Tibial nerve (tissue), 4 donors: ENCODE measurements at regions not wholly inside any gene's neighbourhood (a gene's known extent, or its start where the extent isn't known, plus 50 kb on each side); places are given as distances from the start of the nearest gene placed in this dataset.

ENCODE experiments used
- DNase-seq, 2 donors: peaks; one replicate each; pipeline ENCODE4 v3.0.0-alpha.2; 2019; ENCODE audit warnings: low spot score in 2 of 2
- H3K27ac ChIP-seq, 4 donors: fragments of 200-600 bp; sonication (generic) in 3 of 4; one replicate each; pipeline ENCODE4 v1.5.1; 2017 to 2019; ENCODE audit warnings: mild to moderate bottlenecking in 1 of 4
- H3K27me3 ChIP-seq, 2 donors: fragments of 200-600 bp; sonication (generic) in 1 of 2; one replicate each; pipeline versions ENCODE4 v1.5.1 to v1.6.0; 2017 to 2019
- H3K36me3 ChIP-seq, 3 donors: fragments of 200-600 bp; sonication (generic); one replicate each; pipeline ENCODE4 v1.5.1; 2018 to 2019
- H3K4me1 ChIP-seq, 4 donors: fragments of 200-600 bp; sonication (generic) in 3 of 4; one replicate each; pipeline ENCODE4 v1.5.1; 2017 to 2019
- H3K4me3 ChIP-seq, 4 donors: fragments of 200-600 bp; sonication (generic) in 3 of 4; one replicate each; pipeline ENCODE4 v1.5.1; 2017 to 2019; ENCODE audit warnings: mild to moderate bottlenecking in 1 of 4, moderate library complexity in 1 of 4
- H3K9me3 ChIP-seq, 4 donors: fragments of 200-600 bp; sonication (generic) in 3 of 4; one replicate each; pipeline ENCODE4 v1.5.1; 2017 to 2019
- EP300 ChIP-seq, 2 donors: sonication (generic); formaldehyde crosslinking; IDR thresholded peaks; one replicate each; pipeline ENCODE4 v1.6.1; 2017; ENCODE audit warnings: antibody characterized with exemption in 2 of 2, mild to moderate bottlenecking in 1 of 2
- POLR2A ChIP-seq, 2 donors: fragments of 450-650 bp; IDR thresholded peaks; one replicate each; pipeline ENCODE4 v1.6.1; 2017; ENCODE audit warnings: antibody characterized with exemption in 2 of 2, mild to moderate bottlenecking in 2 of 2, moderate library complexity in 2 of 2
- WGBS, 2 donors: methylation state at CpG; one replicate each; pipeline ENCODE4 v1.1.5; 2018; 5-methylcytosine and 5-hydroxymethylcytosine counted together
- TF ChIP-seq, protein P1 (sequence below), 5 experiments: fragments of 200-600 bp in 3 of 5; fragments of 450-650 bp in 2 of 5; sonication (generic) in 3 of 5; IDR thresholded peaks; one replicate each; pipeline ENCODE4 v1.5.1; 2016 to 2019; ENCODE audit warnings: antibody characterized with exemption in 5 of 5, mild to moderate bottlenecking in 3 of 5, moderate library complexity in 2 of 5

DNA sequence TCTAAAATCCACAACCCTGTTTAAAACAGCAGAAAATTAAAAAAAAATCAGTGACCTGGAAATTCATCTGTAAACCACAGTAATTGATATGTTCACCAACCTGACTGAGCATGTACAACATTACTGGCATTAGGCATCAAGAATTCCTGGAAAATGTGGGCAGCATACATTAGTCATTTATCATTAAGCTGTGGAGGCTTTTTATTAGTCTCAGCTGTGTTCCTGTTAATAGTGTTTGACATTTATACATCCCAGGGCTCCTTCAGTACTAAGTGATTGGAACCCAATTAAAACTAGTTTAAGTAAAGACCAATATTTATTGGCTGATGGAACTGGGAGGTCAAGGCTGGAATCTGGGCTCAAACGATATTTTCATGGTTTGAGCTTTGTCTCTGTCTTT lies 227.3 kb upstream of the GIMD1 start:
- Histone ChIP-seq H3K9me3 (no peaks in the 10 kb centered on the region), H3K27me3 (no peaks in the 10 kb centered on the region), H3K4me3 (no peak overlapping the region), H3K27ac (no peak overlapping the region), H3K4me1 (no peaks in the 10 kb centered on the region), H3K36me3 (no peaks in the 10 kb centered on the region)
- TF ChIP-seq EP300 (IDR thresholded peaks at IDR 0.05) (no peak), POLR2A (IDR thresholded peaks at IDR 0.05) (no peak)
- TF ChIP-seq, protein P1, sequence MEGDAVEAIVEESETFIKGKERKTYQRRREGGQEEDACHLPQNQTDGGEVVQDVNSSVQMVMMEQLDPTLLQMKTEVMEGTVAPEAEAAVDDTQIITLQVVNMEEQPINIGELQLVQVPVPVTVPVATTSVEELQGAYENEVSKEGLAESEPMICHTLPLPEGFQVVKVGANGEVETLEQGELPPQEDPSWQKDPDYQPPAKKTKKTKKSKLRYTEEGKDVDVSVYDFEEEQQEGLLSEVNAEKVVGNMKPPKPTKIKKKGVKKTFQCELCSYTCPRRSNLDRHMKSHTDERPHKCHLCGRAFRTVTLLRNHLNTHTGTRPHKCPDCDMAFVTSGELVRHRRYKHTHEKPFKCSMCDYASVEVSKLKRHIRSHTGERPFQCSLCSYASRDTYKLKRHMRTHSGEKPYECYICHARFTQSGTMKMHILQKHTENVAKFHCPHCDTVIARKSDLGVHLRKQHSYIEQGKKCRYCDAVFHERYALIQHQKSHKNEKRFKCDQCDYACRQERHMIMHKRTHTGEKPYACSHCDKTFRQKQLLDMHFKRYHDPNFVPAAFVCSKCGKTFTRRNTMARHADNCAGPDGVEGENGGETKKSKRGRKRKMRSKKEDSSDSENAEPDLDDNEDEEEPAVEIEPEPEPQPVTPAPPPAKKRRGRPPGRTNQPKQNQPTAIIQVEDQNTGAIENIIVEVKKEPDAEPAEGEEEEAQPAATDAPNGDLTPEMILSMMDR (IDR thresholded peaks at IDR 0.05): no peak
- DNase-seq: no peak
- WGBS, 2 donors: 61 to 69% methylated on average over 1 of the region's 1 CpG

DNA sequence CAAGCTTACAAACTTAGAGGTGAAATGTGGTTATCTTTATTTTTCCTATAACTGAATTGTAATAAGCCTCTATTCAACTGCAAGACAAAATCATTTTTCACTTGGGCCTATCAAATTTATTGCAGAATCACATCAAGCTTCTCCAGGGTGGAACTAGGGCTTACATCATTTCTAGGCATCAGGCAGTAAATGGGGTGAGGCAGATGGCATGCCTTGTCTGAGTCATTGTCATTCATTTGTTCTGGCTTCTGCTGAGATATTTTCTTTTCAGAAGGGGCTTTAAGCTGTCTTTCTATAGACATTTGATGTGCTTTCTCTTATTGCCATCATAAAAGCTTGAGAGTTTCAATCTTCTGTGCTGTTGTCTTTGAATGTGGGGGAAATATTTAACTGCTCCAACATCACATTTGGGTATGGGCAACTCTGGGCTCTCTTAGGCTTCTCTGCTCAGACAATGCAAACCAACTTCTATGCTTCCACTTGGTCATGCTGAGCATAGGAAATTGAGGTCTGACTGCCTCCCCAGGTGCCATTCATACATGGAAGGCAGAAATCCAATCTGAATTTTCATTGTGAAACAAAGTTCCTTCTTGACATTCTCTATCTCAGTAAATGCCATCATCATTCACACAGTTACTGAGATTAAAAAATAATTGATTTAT lies 225.8 kb upstream of the GIMD1 start:
- no peak overlapping the region for H3K4me3 ChIP-seq
- H3K36me3 ChIP-seq: no peaks in the 10 kb centered on the region
- no peaks in the 10 kb centered on the region for H3K4me1 ChIP-seq
- TF ChIP-seq POLR2A (IDR thresholded peaks at IDR 0.05): no peak
- no peaks in the 10 kb centered on the region for H3K27me3 ChIP-seq
- H3K9me3 ChIP-seq: no peaks in the 10 kb centered on the region
- no peak for DNase-seq
- no peak overlapping the region for H3K27ac ChIP-seq

DNA sequence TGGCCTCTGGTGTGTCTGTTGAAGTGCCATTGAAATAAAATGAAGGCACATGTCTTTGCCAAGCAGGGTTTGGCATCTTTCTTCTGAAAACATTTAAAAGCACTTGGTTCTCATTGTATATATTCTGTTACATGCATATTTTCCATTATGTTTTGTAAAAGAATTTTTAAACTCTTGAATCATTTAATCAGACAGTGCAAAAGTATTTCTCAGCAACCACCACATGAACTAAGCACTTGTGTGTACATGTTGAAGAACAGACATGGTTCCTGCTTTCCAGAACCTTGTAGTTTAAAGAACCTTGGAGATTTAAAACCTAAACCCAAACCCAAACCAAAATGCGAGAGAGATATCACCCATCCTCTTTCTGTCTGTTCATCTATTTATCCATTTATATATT lies 220.3 kb upstream of the GIMD1 start:
- H3K27me3 ChIP-seq: no peaks in the 10 kb centered on the region
- DNase-seq: no peak
- H3K36me3 ChIP-seq: no peaks in the 10 kb centered on the region
- TF ChIP-seq, protein P1 (IDR thresholded peaks at IDR 0.05): no peak
- TF ChIP-seq POLR2A (IDR thresholded peaks at IDR 0.05) (no peak), EP300 (IDR thresholded peaks at IDR 0.05) (no peak)
- WGBS, 2 donors: 95% methylated on average over 1 of the region's 1 CpG
- no peak overlapping the region for H3K4me3 ChIP-seq
- H3K27ac ChIP-seq: no peak overlapping the region
- no peaks in the 10 kb centered on the region for H3K9me3 ChIP-seq
- H3K4me1 ChIP-seq: peaks cover 0 to 8% (median 0%) of the 10 kb centered on the region in 4 donors

DNA sequence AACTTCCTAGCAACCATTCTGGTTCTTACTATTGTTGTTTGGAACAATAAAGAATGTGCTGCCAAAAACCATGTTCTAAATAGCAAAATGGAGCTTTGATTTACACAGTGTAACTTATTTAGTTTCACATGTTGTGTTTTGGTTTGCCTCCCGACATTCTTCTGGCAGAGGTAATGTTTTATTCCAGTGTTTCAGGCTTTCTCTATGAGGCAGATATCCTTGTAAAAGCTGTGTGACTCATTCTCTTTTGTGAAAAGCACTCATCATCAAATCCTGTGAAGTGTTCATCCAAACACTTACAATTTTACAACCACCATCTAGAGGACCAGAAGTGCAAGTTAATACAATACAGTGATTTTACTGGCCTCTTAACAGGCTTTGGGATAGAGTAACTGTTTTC lies 219.0 kb upstream of the GIMD1 start:
- no peak for DNase-seq
- peaks cover 0 to 14% (median 0%) of the 10 kb centered on the region in 4 donors for H3K4me1 ChIP-seq
- no peak overlapping the region for H3K4me3 ChIP-seq
- no peak overlapping the region for H3K27ac ChIP-seq
- 11 to 13% methylated on average over 1 of the region's 1 CpG for WGBS, 2 donors
- no peak for TF ChIP-seq POLR2A (IDR thresholded peaks at IDR 0.05)
- TF ChIP-seq, protein P1 (IDR thresholded peaks at IDR 0.05): no peak
- TF ChIP-seq EP300 (IDR thresholded peaks at IDR 0.05): no peak
- H3K9me3 ChIP-seq: no peaks in the 10 kb centered on the region
- no peaks in the 10 kb centered on the region for H3K36me3 ChIP-seq
- H3K27me3 ChIP-seq: no peaks in the 10 kb centered on the region

DNA sequence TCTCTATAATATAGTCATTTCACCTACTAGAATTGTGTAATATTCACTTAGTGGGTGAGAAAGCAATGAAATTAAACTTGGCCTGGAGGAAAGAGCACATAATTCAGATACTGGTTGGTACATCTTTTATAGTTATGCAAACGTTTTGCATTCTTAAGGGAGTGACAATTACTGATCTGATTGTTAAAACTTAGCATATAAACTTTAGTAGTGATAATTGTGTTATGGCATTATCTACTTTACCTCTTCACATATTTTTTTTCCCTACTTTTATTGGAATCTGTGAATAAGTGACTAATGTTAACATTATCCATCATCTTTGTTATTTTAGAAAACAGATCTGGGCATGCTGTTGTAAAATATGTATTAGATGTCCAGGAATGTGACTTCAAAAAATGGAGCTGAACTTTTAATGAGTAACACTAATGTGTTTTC lies 217.4 kb upstream of the GIMD1 start:
- no peak for DNase-seq
- Histone ChIP-seq H3K36me3 (no peaks in the 10 kb centered on the region), H3K27me3 (no peaks in the 10 kb centered on the region), H3K9me3 (no peaks in the 10 kb centered on the region), H3K4me3 (no peak overlapping the region), H3K4me1 (peaks cover 0 to 14% (median 0%) of the 10 kb centered on the region in 4 donors), H3K27ac (no peak overlapping the region)
- WGBS, 2 donors: 41 to 44% methylated on average over 1 of the region's 1 CpG
- TF ChIP-seq, protein P1 (IDR thresholded peaks at IDR 0.05): no peak
- TF ChIP-seq POLR2A (IDR thresholded peaks at IDR 0.05) (no peak), EP300 (IDR thresholded peaks at IDR 0.05) (no peak)
